Activated T-cell treated with anti-CD3 and anti-CD28 coated beads, Interleukin-2, amount 50 U/mL, for 1 hour (primary cell): ENCODE measurements at regions not wholly inside any gene's neighbourhood (a gene's known extent, or its start where the extent isn't known, plus 50 kb on each side); places are given as distances from the start of the nearest gene placed in this dataset.
"Not testable (repeated sequence)": the region's sequence is repeated elsewhere in the genome, so short reads cannot be mapped to it uniquely, and the experiment has no call there.

Source experiments
- DNase-seq: peaks from one replicate; pipeline ENCODE4 v3.0.0-alpha.2; 2020

DNA sequence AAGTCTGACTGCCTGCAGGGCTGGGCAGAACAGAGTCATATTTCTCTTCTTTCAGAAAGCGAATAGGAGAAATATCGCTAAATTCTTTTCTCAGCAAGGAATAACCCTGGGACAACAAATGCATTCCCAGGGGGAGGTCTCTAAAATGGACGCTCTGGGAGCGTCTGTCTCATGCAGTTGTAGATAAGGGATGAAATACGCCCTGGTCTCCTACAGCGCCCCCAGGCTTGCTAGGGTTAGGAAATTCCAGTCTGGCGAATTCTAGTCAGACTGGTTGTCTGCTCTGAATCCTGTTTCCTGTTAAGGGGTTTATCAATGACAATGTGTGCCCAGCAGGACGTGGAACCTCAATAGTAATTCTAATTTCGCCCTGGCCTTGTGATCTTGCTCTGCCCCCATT is 1214.1 kb downstream of the DIAPH3 start:
- DNase-seq, result no peak

DNA sequence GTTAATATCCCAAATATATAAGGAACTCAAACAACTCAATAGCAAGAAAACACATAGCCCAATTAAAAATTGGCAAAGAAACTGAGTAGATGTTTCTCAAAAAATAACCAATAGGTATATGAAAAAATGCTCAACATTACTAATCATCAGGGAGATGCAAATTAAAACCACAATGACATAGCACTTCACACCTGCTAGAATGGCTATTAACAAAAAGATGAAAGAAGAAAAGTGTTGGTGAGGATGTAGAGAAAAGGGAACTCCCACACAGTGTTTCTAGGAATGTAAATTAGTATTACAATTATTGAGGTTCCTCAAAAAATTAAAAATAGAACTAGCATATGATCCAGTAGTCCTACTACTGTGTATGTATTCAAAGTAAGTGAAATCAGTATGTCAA is 1212.8 kb downstream of the DIAPH3 start:
- no peak for DNase-seq

DNA sequence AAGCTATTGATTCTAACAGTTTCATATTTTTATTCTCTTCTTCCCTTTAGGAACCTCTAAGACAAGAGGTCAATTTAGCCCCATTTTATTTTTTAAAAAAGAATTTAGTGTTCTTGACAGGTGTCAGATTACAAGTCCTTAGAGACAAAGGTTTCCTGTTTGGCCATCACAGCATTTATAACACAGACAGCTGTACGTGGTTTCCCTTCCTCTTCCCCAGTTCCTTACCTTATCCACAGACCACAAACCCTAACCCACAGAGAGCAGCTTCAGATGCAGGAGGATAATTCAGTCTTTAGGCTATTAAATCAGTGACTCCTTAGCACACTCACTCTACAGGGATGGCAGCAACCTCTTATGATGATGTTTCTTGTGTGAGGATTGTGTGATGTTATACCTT is 1210.1 kb downstream of the DIAPH3 start:
- no peak for DNase-seq

DNA sequence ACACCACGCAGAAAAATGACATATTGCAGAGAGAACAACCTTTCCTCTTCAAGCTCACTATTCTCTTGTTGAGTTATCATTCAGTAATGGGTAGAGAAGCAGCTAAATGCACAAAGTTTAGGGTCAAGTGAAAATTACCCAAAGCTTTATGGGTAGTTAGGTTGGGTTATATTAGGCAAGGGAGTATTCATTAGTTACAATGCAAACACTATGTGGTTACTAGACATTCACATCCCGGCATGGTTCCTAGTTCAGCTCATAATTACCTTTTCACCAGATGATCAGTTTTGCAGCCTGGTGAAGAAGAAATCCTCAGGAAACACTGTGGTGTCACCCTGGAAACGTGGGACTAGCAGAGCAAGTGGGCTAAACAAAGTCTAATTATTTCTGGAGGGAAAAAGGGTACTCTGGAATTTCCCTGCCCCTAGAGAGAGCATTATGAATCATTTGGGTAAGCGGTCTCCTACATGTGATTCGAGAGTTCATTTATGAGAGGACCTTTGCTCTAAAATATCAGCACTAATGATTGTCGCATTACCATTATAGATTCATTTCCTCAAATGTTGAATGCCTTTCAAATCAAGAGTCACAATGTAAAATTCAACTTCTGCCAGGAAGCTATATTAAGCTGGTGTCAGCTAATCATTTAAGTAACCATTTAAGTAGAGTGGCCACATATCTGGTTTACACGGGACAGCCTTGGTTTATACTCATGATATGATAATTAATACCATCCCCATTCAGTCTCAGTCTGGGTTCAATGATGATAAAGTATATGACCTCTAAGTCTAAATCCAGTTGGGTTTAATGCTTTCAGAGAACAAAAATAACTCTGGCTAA is 1208.0 kb downstream of the DIAPH3 start:
- no peak for DNase-seq

DNA sequence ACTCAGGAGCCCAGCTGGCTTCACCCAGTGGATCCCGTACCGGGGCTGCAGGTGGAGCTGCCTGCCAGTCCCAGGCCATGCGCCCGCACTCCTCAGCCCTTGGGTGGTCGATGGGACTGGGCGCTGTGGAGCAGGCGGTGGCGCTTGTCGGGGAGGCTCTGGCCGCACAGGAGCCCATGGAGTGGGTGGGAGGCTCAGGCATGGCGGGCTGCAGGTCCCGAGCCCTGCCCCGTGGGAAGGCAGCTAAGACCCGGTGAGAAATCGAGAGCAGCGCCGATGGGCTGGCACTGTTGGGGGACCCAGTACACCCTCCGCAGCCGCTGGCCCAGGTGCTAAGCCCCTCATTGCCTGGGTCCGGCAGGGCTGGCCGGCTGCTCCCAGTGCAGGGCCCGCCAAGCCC is 1205.6 kb downstream of the DIAPH3 start:
- not testable (repeated sequence) for DNase-seq

DNA sequence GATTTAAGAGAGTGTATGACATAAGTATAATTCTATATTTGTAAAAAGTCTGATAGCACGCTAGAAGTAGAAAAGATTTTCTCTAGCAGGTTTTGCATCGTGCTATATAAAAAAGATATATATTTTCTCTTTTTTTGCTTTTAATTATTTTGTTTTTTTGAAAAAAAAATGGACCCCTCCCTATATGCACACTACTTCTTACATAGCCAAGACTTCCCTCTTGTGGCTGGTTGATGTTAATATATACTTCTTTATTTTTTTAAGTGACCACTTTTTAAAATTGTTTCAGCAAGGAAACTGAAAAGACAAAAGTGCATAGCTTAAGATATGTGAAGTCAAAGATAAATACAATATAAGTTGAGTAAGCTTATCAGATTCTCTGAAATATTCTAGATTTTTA is 1202.8 kb downstream of the DIAPH3 start:
- no peak for DNase-seq

DNA sequence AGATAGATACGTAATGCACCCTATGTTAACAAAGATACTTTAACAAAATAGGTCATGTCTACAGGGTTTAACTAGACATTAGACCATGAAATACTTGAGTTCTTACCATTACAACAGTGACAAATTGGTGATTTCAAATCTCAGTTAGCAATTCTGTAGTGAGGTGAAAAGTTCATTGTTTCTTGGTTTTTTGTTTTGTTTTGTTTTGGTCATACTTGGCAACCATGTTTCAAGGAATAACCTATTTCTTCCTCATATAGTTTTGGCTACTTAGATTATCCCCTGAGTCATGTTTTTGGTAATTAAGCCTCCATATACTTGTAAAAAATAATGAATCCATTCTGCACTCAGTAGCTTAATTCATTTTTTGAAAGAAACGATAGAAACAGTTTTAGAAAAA is 1200.4 kb downstream of the DIAPH3 start:
- DNase-seq, result no peak

DNA sequence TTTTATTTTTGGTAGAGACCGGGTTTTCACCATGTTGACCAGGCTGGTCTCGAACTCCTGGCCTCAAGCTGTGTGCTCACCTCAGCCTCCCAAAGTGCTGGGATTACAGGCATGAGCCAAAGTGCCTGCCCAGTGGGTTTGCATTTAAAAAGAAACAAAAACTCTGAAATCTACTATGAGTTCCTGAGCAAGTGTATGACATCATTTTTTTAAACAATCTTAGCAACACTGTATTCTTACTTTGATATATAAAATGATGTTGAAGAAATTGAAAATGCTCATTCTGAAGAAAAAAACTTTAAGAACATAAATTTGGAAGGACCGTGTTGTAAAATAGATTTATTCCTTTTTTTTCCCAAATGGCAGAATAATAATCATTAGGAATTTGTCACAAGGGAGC is 1199.7 kb downstream of the DIAPH3 start:
- DNase-seq, result no peak

DNA sequence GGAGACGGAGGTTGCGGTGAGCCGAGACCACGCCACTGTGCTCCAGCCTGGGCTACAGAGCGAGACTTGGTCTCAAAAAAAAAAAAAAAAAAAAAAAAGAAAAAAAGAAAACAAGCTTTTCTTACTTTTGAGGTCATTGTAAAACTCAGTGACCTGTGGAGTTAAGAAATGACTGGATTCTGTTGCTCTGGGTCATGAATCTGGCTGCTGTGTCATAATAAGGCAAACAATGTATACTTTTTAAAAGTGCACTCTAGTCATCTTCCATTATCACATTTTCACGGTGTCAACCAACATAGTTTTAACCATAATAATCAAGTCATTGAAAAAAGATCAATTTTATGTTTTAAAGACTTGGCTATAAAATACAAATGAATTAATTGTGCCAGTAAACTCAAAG is 1186.6 kb downstream of the DIAPH3 start:
- no peak for DNase-seq

DNA sequence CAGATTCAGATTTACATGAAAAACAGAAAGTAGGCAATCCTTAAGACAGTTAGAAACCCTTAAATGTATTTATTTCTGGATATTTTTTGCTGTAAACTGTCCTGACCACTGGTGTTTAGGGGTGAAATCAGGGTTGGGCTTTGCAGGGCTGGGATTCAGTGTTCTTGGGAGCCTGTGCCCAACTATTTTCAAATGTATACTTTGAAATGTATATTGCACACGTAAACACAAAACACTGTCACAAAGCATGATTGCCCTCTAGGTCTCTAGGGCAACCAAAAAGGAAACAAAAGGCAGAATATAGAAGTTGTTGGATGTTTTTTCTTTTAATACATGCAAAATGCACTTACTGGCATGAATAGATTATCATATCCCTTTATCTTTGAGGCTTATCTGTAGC is 1185.4 kb downstream of the DIAPH3 start:
- no peak for DNase-seq

DNA sequence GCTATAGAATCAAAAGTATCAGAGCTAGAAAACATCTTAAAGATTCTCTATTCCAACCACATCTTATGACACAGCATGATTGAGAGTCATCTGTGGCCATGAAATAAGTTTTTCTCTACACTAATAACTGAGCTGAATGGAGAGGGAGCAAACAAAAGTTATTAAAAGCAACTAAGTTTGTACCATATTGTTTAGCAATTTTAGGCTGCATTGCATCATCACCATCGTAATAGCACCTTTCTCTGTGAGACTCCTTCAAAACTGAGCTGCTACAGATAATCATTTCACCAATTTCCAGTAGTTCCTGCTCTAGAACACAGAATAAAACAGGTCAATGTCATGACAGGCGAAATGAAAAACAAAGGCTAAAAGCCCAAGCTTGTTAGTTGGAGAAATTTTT is 1183.9 kb downstream of the DIAPH3 start:
- DNase-seq, result no peak

DNA sequence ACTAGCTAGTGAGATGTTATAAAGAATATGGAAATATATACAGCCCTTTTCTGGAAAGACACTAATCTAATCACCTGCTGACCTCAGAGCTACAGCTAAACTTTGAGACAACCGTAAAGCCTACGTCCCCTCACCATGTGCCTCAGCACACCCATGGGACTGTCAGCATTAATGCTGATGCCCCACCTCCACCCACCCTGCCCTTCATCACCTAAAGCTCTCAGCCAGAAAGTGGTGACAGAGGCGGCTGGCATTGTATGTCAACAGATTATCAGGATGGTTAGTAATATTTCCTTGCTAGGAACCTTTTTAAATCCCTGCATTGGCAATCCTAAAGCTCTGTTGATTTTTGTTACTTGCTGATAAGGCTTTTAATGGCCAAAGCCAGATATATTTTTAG is 1177.9 kb downstream of the DIAPH3 start:
- DNase-seq, result no peak

DNA sequence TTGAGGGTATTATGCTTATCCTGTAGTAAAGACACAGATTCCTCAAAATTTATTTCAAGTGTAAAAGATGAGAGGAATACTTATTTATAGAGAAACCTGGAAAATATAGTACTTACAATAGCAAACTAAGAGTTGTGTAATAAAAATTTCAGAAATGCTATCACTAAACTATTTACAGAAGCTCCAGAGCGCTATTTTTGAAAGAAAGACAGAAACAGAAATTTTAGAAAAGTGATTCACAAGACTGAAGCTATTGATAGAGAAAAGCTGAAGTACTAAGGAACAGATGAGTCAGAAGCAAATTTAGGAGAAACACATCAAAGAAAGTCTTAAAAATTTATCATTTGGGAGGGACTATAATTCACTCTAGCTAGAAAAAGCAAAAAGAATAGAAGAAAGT is 1174.2 kb downstream of the DIAPH3 start:
- no peak for DNase-seq

DNA sequence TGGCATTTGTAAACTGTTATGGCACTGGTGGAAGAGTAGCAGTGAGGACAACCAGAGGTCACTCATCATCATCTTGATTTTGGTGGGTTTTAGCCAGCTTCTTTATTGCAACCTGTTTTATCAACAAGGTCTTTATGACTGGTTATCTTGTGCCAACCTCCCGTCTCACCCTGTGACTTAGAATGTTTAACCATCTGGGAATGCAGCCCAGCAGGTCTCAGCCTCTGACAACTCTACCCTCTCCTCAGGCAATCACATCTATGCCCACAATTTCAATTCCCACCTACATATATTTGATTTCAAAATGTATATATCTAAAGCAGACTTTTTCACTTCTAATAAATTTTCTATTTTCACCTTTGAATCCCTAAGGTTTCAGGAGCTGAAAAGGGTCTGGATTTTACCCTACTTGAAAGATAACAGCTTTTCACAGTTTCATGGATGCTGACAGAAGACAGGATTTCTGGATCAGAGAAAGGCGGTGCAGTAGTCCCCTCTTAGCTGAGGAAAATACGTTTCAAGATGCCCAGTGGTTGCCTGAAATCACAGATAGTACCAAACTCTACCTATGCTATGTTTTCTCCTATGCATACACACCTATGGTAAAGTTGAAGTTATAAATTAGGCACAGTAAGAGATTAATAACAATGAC is 1171.8 kb downstream of the DIAPH3 start:
- DNase-seq, result no peak

DNA sequence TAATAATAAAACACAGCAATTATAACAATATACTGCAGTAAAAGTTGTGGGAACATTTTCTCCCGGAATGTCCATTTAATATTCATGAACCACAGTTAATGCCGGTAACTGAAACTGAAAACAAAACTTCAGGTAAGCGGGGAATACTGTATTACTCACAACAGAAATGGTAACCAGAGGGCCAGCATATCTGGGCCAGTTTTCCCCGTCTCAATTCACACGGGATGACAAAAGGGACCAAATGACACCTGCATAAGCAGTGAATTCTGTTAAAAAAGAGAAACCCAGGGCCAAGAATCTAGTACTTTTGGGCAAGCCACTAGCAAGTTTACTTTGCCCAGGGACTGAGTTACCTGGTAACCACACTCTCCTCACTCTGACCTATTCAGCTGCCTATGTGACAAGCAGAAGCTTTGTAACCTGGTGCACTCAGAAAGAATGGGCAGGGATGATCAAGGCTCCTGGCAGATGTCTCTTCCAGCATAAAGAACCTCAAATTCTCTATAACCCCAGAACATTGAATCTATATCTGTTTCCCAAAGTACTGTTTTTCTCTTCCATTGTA is 1171.2 kb downstream of the DIAPH3 start:
- DNase-seq, result no peak

DNA sequence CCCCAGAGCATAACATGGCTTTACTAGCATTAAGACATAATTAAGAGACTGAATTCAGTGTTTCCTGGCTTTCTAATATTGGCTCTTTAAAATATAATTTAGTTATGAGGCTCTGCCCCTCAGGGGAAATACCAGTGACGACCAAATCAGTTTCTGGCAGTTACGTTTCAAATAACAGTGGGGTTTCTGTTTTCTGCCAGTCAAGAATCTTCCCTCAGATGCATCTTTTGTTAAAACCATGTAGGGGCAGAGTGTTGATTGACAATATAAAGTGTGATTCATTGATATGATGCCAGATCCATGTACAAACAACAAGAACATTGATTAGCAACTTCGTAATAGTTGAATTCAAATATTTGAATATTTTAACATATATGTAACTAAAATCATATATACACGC is 1169.7 kb downstream of the DIAPH3 start:
- no peak for DNase-seq

DNA sequence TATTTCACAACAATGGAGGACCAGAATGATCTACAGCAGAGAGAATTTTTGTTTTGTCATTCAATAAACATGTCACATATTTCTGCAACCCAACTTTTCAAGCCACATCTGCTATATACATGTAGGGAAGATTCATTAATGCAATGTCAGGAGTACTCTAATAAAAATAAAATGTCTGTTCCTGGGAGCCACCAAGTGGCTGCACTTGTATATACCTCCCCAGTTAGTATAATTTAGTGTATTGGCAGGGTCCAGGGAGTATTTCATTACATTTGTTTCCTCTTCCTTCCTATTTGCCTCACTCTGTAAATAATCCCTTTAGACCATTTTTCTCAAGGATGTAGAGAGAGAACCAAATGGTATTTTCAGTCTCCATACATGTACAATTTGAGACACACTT is 1169.0 kb downstream of the DIAPH3 start:
- no peak for DNase-seq

DNA sequence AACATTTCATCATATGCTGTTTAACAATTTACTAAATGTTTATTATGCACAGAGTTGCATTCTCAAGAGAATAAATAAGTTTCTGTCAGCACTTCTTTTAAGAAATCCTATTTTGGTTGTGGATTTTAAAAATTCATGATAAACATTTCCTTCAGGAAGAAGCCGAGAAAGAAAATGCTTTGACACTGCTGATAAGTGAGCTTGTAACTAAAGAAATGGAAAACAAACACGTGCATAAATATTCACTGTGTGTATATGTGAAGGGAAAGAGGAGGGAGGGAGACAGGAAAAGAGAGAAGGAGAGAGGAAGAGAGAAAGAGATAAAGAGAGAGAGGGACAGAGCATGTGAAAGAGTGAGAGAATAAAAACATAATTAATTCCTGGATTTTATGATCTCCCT is 1165.0 kb downstream of the DIAPH3 start:
- DNase-seq, result no peak

DNA sequence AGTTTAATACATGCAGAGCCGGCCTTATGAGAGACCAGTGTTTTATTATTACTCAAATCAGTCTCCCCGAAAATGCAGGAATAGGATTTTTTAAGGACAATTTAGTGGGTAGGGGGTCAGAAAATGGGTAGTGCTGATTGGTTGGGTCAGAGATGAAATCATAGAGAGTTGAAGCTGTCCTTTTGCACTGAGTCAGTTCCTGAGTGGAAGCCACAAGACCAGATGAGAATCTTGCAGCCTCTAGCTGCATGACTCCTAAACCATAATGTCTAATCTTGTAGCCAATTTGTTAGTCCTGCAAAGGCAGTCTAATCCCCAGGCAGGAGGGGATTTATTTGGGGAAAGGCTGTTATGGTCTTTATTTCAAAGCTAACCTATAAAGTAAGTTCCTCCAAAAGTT is 1163.9 kb downstream of the DIAPH3 start:
- no peak for DNase-seq

DNA sequence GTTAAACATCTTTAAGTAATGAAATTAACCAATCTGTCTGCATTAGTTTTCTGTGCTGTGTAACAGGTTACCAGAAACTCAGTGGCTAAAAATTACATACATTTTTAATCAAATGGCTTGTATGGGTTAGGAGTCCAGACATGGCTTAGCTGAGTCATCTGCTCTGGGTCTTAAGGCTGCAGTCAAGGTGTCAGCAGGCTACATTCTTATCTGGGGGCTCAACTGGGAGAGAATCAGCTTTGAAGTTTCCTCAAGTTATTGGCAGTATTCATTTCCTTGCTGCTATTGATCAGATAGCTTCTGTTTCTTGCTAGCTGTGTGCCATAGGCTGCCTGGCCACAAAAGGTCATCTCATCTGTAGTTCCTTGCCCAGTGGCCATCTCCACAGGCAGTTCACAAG is 1163.0 kb downstream of the DIAPH3 start:
- no peak for DNase-seq

DNA sequence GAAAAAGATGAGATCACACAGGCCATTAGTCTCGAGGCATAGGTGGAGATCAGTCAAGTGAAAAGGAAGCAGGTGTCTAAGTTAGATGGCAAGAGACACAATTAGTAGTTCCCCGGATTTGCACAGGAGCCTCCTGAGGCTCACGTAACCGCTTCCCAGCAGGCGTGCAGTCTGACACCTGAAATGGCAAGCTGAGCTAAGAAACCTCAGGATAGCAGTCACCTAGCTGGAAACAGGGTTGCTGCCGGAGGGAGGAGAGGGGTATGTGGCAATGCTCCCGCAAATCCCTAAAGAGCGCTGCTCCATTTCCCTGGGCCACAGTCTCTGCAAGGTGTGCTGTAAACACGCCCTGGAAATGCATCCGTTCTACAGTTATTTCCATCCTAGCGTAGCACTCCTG is 1151.0 kb downstream of the DIAPH3 start:
- DNase-seq, result no peak

DNA sequence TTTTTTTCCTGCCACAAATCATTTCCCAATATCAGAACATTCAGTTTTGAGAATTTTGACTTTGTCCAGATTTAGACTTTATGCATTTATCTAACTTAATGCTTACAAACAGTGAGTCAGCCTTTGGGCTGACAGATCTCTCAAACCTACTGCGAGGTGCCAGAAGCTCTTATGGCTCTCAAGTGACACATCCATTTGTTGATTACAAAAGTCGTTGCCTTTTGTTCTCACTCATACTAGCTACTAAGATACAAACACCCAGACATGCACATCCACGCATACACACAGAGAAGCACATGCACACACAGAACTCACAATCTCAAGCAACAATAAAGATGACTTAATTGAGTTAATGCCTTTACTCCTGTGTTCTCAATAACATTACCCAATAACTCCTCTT is 1147.5 kb downstream of the DIAPH3 start:
- DNase-seq, result no peak

DNA sequence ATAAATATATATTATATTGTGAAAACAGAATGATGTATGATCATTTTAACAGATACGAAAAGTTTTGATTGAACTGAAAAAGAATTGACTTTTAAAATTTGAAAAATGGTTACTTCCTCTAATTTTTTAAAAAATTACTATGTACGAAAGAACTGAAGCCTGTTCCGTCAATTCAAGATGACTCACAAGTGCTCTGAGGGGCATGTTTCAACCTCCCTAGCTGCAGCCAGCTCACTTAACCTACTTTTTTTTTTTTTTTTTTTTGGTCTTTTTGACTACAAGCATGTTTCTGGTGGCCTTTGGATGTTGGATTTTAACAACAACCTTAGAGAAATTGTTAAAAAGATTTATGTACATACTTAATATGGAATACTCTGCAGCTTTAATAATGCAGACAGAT is 1139.3 kb downstream of the DIAPH3 start:
- DNase-seq, result no peak

DNA sequence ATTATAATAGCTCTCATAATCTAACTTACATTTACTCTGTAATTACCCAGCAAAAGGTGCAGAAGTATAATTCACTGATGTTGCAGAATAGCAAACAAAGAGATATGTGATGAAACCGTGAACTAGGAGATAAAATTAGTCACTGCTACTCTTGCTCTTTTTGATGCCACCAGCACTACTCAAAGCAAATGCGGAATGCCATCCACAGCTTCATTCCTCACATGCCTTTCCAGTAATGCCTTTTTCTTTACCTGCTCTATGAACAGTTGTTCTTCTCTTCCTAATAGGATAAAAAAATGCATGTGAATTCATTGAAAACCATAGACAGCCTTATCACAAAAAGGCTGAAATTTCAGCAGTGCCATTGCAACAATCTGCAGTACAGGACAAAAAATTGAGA is 1129.5 kb downstream of the DIAPH3 start:
- no peak for DNase-seq

DNA sequence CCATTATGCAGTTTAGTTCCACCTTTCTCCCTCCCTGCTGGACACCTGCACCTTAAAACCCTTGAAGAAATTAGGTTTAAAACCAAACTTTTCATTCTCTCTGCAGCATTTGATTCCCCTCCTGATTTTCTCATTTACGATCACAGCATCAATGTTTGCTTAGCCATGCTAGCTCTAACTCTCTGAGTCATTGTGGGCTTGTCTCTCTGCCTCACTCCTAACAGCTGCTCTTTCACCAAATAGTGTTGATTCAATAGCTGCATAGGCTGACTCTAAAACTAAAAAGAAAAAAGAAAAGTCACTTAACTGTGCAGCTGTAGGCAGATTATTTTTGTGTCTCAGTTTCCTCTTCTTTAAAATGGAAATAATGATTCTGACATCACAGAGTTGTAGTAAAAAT is 1124.9 kb downstream of the DIAPH3 start:
- no peak for DNase-seq
